GM12864 (cell line): ENCODE measurements at regions not wholly inside any gene's neighbourhood (a gene's known extent, or its start where the extent isn't known, plus 50 kb on each side); places are given as distances from the start of the nearest gene placed in this dataset.

Source experiments
- DNase-seq: peaks from one replicate; pipeline ENCODE4 v3.0.0-alpha.2; 2011; ENCODE audit warnings: low read depth
- H3K4me3 ChIP-seq: 2 replicates; pipeline ENCODE4 v1.5.1; 2011; ENCODE audit warnings: mild to moderate bottlenecking, low read depth, low read length, control low read depth
- TF ChIP-seq, protein P1 (sequence below): IDR thresholded peaks from 2 replicates; pipeline ENCODE4 v1.5.1; 2011; ENCODE audit warnings: low read depth, mild to moderate bottlenecking, moderate library complexity, low read length, control low read depth, inconsistent platforms; ENCODE audit errors: missing control alignments

GRCh38 chr3:174755833-174756829 is 103.0 kb upstream of the NAALADL2 start:
- TF ChIP-seq, protein P1, sequence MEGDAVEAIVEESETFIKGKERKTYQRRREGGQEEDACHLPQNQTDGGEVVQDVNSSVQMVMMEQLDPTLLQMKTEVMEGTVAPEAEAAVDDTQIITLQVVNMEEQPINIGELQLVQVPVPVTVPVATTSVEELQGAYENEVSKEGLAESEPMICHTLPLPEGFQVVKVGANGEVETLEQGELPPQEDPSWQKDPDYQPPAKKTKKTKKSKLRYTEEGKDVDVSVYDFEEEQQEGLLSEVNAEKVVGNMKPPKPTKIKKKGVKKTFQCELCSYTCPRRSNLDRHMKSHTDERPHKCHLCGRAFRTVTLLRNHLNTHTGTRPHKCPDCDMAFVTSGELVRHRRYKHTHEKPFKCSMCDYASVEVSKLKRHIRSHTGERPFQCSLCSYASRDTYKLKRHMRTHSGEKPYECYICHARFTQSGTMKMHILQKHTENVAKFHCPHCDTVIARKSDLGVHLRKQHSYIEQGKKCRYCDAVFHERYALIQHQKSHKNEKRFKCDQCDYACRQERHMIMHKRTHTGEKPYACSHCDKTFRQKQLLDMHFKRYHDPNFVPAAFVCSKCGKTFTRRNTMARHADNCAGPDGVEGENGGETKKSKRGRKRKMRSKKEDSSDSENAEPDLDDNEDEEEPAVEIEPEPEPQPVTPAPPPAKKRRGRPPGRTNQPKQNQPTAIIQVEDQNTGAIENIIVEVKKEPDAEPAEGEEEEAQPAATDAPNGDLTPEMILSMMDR = no peak
- H3K4me3 ChIP-seq = no peak overlapping the region
- no peak for DNase-seq

GRCh38 chr3:174758943-174759342 is 100.2 kb upstream of the NAALADL2 start:
- H3K4me3 ChIP-seq = no peak overlapping the region
- TF ChIP-seq, protein P1 = no peak
- no peak for DNase-seq

- TF ChIP-seq, protein P1 = no peak
- no peak for DNase-seq
- H3K4me3 ChIP-seq = no peak overlapping the region
Measured at GRCh38 chr3:174767406-174767805, 91.7 kb upstream of the NAALADL2 start.

- TF ChIP-seq, protein P1 = no peak
- no peak overlapping the region for H3K4me3 ChIP-seq
- DNase-seq = no peak
Measured at GRCh38 chr3:174767853-174768382, 91.2 kb upstream of the NAALADL2 start.

GRCh38 chr3:174769171-174769570 is 90.0 kb upstream of the NAALADL2 start:
- DNase-seq = no peak
- TF ChIP-seq, protein P1 = no peak
- H3K4me3 ChIP-seq = no peak overlapping the region

GRCh38 chr3:174775603-174776002 is 83.5 kb upstream of the NAALADL2 start:
- no peak overlapping the region for H3K4me3 ChIP-seq
- no peak for DNase-seq
- TF ChIP-seq, protein P1 = no peak
